Femur (tissue), 1 donor: ENCODE measurements at regions not wholly inside any gene's neighbourhood (a gene's known extent, or its start where the extent isn't known, plus 50 kb on each side); places are given as distances from the start of the nearest gene placed in this dataset.

ENCODE experiments used
- DNase-seq: peaks from one replicate; pipeline ENCODE4 v3.0.0-alpha.2; 2017

- DNase-seq = no peak
Observed at GRCh38 chr3:107247116-107247515, 130.1 kb upstream of the CCDC54 start.

- DNase-seq = no peak
Observed at GRCh38 chr3:107249132-107249531, 128.1 kb upstream of the CCDC54 start.

- DNase-seq = no peak
Observed at GRCh38 chr3:107250221-107250620, 127.0 kb upstream of the CCDC54 start.

DNA sequence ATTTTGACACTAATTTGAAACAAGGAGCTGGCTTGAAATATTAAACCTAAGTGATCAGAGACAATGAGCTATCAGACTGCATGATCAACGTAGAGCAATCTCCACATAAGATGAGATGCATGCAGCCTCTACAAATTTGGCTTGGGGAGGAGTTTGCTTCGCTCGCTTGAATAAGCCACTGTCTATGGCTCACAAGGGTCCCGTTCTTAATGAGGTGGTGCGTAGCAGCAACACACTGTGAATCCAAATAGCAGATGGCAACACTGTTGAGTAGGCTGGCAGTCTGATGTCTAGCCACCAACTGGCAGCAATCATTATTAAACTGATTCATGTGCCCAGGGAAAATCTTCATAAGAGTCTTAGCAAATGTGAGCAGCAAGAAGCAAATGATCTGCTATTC lies 125.4 kb upstream of the CCDC54 start:
- DNase-seq = no peak

DNA sequence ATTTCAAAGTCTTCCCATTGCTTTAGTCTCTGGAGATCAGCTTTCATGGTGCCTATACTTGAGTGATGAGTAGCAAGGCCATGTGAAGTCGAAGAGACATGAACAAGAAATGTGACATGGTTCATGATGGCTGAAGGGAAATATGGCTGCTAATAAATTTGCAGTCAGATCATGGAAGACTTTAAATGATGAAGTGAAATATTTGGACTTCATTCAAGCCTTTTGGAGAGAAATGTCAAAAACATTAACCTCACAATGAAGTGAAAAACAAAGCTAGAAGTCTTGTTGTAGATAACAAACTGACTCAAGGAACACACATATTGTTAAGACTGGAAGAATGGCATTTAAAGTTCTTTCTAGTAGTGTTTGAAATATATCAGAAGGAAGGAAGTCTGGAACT lies 120.3 kb upstream of the CCDC54 start:
- no peak for DNase-seq

DNA sequence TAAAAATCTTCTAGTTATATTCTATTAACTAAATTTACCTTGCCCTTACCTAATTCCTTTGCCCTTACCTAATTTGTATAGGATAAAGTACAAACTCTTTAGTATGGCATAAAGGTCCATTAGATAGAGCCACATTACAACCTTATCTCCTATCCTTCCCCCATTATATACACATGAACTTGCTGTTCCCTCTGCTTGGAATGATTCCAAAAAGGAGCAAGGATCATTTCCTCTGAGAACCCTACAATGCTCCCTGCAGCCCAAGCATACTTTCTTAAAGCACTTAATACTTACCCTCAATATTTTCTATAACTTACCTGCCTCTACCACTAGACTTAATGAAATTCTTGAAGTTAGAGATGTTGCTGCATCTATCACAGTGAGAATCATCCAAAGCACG lies 118.9 kb upstream of the CCDC54 start:
- no peak for DNase-seq

- DNase-seq = no peak
Observed at GRCh38 chr3:107260207-107260606, 117.0 kb upstream of the CCDC54 start.

- no peak for DNase-seq
Observed at GRCh38 chr3:107263269-107264021, 113.8 kb upstream of the CCDC54 start.

DNA sequence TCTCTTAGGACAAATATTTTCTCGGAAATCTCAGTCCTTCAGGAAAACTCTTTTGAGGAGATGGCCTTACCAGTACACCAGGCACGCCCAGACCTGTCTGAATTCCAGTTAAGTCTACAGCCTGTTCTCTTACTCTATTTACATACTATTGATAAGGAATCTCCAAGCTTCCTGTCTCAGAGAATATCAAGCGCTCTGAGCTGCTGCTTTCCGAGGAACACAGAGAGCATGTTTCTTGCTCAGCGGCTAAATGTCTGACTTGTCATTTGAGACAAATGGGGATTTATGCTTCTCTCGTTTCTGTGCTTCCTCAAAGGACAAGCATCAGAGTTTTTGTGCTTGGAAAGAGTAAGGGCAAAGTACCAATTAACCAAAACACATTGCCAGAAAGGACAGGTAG lies 112.4 kb upstream of the CCDC54 start:
- DNase-seq = no peak

GRCh38 chr3:107265526-107265925 lies 111.7 kb upstream of the CCDC54 start:
- no peak for DNase-seq

GRCh38 chr3:107268469-107268868 lies 108.8 kb upstream of the CCDC54 start:
- DNase-seq = no peak

- no peak for DNase-seq
Observed at GRCh38 chr3:107269136-107269535, 108.1 kb upstream of the CCDC54 start.

GRCh38 chr3:107271787-107272387 lies 105.4 kb upstream of the CCDC54 start:
- DNase-seq = no peak

DNA sequence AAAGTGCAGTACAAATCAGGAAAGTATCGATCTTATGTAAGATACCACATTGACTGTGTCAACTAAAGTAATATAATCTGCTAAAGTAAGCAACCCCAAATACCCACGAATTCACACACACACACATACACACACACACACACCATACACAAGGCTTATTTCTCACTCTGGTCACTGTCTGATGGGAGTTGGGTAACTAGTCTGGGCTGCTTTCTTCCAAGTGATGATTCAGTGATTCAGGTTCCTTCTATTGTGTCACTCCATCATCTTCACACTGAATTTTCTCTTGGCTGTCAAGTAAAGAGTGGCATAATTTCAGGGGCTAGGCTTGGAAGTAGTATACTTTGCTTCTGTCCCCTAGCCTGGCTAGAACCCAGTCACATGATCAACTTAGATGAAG lies 104.8 kb upstream of the CCDC54 start:
- DNase-seq = no peak

GRCh38 chr3:107272885-107273284 lies 104.4 kb upstream of the CCDC54 start:
- no peak for DNase-seq

- no peak for DNase-seq
Observed at GRCh38 chr3:107273771-107274170, 103.5 kb upstream of the CCDC54 start.

- DNase-seq = no peak
Observed at GRCh38 chr3:107275511-107275910, 101.7 kb upstream of the CCDC54 start.

GRCh38 chr3:107283948-107284347 lies 93.3 kb upstream of the CCDC54 start:
- DNase-seq = no peak

DNA sequence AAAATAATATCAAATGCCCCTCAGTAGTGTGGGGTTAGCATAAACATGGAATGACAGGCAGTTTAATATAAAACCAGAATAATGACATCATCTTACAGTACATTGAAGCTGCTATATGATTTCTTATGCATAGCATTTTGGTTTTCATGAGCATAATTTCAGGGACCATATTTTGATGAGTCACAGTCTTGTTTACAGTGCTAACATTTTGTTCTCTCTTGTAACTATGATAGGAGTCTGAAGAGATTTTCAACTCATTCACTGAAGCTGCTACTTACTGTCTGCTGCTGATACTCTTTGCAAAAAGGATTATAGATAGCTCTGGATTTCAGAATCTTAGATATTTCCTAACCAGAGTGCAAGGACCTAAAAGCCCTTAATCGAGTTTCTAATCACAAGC lies 92.6 kb upstream of the CCDC54 start:
- DNase-seq = no peak

DNA sequence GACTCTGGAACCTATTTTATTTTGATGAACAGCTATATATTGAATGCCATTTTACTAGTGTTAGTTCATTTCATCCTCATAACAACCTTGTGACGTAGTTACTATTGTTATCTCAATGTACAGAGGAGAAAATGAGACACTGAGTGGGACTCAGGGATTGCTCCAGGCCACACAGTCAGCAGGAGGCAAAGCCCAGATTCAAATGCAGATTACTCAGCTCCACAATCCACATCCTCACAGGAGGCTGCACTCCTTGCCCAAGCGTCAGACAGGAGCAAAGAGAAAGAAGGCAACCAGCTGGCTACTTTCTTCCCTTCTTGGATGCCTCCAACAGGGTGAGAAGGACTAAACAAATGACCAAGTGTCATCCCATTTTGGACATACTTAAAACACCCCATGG lies 92.0 kb upstream of the CCDC54 start:
- no peak for DNase-seq

DNA sequence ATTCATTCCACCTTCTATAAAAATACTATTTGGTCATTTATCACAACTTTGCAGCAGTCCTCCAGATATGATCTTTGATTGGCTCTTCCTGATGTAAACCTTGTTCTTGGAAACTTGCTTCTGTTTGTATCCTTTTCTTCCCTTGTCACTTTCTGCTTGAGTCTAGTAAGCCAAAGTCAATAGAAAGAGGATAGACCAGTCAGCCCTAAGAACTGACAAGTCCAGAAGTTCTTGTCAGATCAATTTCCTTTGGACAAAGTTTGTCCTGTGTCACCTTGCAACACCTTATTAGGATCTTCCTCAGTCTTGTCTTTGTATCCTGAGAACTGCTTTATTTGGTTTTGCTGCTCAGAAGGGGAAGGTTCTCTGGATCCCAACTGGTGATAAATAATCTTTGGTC lies 87.9 kb upstream of the CCDC54 start:
- no peak for DNase-seq

DNA sequence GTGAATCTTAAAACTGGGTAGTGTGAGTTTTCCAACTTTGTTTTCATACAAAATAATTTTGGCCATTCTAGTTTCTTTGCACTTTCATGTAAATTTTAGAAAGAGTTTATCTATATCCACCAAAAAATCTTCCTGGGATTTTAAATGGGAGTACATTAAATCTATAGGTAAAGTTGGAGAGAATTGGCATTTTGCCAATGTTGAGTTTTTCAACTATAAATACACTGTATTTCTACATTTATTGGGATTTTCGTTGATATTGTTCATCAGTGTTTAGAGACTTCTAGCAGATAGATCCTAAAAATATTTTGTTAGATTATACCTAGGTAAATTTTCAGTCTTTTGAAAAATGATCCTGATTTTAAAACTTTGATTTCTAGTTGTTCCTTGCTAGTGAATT lies 83.1 kb upstream of the CCDC54 start:
- DNase-seq = no peak

DNA sequence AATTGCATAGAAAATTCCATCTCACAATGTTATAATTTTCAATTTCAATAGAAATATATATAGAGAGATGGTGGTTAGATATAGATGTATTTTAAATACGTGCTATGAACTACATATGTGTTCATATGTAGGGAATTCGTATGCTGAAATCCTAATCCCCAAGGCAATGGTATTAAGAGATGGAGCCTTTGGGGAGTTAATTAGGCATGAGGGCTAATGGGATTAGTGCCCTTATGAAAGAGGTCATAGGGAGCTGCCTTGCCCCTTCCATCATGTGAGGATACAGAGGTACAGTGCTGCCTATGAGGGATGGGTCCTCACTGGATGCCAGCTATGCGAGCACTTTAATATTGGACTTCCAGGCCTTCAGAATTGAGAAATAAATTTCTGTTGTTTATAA lies 79.6 kb upstream of the CCDC54 start:
- DNase-seq = no peak

GRCh38 chr3:107307205-107307604 lies 70.0 kb upstream of the CCDC54 start:
- DNase-seq = no peak

DNA sequence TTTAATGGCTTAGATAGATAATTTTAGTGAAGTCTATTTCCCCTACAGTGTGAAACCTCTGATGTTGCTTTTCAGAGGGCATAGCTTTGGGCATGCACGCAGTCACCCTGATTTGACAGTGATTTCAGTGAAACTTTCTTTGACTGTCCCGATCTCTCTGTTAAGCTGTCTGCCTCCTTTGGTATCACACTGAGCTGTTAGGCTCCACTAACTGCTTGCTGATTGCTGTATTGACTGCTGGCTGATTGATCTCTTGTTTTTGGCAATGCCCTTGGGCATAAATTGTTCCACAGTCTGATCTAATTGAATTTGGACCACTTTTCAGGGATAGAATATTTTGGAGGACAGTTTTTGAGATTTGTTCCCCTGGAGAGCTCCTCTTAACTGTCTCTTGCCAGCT lies 68.5 kb upstream of the CCDC54 start:
- DNase-seq = no peak
